HFF-Myc (cell line): ENCODE measurements at regions not wholly inside any gene's neighbourhood (a gene's known extent, or its start where the extent isn't known, plus 50 kb on each side); places are given as distances from the start of the nearest gene placed in this dataset.

Source experiments
- DNase-seq: peaks from one replicate; pipeline ENCODE4 v3.0.0-alpha.2; 2011; ENCODE audit warnings: low read depth; ENCODE audit errors: extremely low read depth
- H3K4me3 ChIP-seq: replicated peaks from 2 replicates; pipeline ENCODE4 v1.5.1; 2011; ENCODE audit warnings: low read depth, mild to moderate bottlenecking, control low read depth, low read length
- TF ChIP-seq, protein P1 (sequence below): IDR thresholded peaks from 2 replicates; pipeline ENCODE4 v1.5.1; 2012; ENCODE audit warnings: mild to moderate bottlenecking, low read depth, low read length, control low read depth; ENCODE audit errors: missing control alignments

DNA sequence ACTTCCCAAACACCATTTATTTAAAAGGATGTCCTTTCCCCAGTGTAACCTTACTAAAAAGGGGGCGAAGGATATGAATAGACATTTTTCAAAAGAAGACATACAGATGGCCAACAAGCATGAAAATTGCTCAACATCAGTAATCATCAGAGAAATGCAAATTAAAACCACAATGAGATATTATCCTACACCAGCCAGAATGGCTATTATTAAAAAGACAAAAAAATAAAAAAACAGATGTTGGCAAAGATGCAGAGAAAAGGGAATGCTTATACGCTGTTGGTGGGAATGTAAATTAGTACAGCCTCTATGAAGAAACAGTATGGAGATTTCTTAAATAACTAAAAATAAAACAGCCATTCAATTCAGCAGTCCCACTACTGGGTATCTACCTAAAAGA, 142.3 kb upstream of the NT5C1B start:
- TF ChIP-seq, protein P1, sequence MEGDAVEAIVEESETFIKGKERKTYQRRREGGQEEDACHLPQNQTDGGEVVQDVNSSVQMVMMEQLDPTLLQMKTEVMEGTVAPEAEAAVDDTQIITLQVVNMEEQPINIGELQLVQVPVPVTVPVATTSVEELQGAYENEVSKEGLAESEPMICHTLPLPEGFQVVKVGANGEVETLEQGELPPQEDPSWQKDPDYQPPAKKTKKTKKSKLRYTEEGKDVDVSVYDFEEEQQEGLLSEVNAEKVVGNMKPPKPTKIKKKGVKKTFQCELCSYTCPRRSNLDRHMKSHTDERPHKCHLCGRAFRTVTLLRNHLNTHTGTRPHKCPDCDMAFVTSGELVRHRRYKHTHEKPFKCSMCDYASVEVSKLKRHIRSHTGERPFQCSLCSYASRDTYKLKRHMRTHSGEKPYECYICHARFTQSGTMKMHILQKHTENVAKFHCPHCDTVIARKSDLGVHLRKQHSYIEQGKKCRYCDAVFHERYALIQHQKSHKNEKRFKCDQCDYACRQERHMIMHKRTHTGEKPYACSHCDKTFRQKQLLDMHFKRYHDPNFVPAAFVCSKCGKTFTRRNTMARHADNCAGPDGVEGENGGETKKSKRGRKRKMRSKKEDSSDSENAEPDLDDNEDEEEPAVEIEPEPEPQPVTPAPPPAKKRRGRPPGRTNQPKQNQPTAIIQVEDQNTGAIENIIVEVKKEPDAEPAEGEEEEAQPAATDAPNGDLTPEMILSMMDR = no peak
- no peak for DNase-seq
- no peak overlapping the region for H3K4me3 ChIP-seq

DNA sequence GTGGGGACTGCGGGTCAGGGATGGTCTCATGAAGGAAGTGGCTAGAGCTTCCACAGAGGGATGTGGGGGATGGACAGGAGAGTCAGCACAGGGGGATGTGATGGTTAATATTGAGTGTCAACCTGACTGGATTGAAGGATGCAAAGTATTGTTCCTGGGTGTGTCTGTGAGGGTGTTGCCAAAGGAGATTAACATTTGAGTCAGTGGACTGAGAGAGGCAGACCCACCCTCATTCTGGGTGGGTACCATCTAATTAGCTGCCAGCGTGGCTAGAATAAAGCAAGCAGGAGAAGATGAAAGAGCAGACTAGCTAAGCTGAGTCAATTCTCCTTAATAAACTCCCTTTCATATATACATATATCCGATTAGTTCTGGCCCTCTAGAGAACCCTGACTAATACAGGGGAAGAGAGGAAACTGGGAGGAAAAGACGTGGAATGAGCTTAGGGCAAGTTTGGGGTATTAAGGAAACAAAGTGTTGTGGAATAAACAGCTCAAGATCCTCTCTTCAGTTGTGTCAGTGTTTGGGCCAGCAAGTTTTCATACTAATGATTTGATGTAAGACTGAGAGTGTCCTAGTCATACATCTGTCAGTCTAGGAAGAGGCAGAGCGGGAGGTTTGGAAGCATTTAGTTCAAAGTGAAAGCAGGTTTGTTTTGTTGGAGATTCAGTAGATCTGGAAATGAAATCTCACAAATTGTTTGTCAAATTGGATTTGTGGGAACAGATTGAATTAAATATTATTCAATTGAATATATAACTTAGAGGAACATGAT, 135.2 kb upstream of the NT5C1B start:
- DNase-seq = no peak
- TF ChIP-seq, protein P1 = no peak
- no peak overlapping the region for H3K4me3 ChIP-seq

DNA sequence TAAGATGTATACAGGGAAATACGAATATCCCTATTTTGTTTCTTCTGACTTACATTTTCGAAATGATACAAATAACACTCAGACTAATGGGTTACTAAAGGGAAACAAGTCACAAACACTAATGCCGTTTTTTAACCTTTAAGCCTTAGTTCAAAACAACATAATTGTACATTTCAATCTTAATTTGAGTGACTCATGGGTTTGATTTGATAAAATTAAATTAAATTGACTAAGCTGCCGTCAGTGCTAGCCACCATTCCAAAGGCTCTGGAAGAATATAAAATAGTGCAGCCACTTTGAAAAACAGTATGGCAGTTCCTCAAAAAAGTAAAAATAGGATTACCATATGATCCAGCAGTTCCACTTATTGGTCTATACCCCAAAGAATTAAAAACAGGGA, 133.8 kb upstream of the NT5C1B start:
- TF ChIP-seq, protein P1 = no peak
- no peak for DNase-seq

DNA sequence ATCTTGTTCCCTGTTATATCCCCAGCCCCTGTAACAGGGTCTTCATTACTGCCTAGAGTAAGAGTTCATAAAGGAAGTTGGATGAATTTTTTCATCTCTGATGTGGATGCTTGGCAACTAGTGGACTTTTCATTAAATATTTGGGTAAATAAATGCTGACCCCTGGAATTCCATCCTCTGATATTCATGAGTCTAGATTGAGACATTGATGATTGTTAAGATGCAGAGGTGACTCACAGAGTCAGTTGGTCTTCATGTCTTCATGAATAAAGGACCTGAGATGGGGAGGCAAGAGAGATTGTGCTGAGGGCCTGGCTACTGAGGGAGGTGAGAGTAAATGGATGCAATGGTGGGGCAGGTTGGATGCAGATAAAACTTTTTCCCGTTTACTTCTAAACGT, 132.7 kb upstream of the NT5C1B start:
- no peak overlapping the region for H3K4me3 ChIP-seq
- no peak for DNase-seq
- TF ChIP-seq, protein P1 = no peak

More for the DNA sequence above, 133.8 kb upstream of the NT5C1B start:
- H3K4me3 ChIP-seq = no peak overlapping the region

DNA sequence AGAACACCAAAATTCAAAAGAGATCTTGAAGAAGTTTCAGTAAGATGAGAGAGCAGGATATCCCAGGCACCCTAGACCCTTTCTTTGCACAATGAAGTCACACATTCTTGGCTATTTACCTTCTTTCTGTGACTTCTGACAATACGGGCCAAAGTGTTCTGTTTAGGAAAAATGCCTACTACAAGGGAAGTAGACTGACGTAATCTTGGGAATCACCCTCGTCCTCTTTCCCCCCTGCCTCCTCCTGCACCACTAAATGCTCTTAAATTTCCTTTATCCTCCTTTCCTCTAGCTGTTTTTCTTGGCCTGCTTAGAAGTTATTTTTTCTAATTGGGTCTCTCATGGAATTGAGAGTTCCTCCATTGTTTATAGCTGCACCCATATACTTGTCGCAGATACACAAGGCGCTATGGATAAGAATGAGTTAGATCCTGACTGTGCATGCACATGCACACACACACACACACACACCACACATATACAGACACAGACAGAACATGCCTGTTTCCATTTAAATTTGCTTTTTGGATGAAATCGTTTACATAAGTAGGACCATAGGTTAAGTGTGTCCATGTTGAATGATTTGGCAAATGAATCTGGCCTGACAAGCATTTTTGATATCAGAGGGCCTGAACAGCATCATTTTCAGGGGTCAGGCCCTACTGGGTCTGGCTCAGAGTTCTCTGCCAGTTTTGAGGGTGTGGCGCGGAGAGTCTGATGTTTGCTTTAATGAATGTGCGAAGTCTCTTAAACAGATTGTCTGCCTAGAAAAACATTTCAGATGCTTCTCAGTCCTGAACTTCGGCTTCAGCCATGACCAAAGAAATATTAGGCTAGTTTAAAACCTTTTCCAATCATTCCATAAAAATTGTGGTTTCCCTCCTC, 131.9 kb upstream of the NT5C1B start:
- DNase-seq = no peak
- TF ChIP-seq, protein P1 = no peak

DNA sequence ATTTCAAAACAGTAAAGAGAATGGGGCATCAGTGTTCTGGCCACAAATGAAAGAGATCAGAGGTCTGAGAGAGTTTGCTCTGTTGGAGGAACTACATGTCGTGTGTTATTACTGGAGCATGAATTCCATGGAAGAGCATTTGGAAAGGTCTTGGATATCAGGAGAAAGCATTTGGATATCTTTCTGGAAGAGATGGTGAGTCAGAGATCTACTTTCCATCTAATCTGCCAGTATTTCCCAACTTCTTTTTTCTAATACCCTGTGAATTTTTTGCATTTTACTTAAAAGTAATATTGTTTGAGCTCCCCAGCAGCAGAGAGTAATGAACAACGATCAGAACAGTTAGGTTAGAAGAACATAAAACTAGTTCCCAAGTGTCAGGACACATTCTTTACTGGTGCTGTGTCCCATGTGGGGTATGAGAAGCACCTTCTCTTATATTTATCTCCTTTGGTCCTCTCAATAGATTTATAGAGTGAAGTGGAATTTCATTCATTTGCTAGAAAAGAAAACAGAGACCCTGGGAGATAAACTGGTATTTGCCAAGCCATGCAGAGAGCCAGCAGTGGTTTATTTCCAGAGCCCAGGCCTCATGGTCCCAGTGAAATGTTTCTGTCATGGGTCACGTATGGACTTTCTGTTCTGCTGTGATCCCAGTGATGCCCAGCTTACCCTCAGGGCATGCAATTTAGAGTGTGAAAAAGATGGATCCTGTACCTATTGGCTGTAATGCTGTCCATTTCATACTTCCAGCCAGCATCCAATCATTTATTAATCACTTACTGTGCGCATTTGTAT, 130.8 kb upstream of the NT5C1B start:
- peak; percentile 25 for DNase-seq
- no peak overlapping the region for H3K4me3 ChIP-seq
- TF ChIP-seq, protein P1 = no peak

More for the DNA sequence above, 131.9 kb upstream of the NT5C1B start:
- H3K4me3 ChIP-seq = no peak overlapping the region
